ENCODE measurements at regions not wholly inside any gene's neighbourhood (a gene's known extent, or its start where the extent isn't known, plus 50 kb on each side); places are given as distances from the start of the nearest gene placed in this dataset.

DNA sequence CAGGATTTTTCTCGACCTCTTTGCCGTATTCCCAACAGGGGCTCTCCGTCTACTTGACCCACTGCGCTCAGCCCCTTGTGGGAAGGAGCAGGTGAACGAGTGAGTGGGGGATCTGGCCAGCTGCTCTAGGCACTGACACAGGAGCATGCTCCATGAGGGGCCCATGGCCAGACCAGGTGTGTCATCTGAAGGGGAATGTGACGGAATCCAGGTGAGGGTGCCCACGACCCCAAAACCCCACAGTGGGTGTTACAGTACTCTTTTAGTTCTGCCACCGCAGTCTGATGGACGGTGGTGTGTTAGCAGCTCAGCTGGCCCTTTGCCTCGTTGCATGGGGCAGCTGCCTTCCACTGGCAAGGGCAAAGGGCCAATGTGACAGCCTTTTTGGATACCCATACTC, 601.4 kb upstream of the NCAM2 start:
- Histone ChIP-seq H3K36me3 (no peaks in the 10 kb centered on the region), H3K27me3 (no peaks in the 10 kb centered on the region), H3K9me3 (no peaks in the 10 kb centered on the region), H3K27ac (no peak overlapping the region), H3K9ac (no peak overlapping the region), H3K4me1 (no peaks in the 10 kb centered on the region), H3K4me2 (no peak overlapping the region), H3K4me3 (no peak overlapping the region), H4K20me1 (no peaks in the 10 kb centered on the region)
- TF ChIP-seq Cebpa-rat (IDR thresholded peaks at IDR 0.05) = no peak

DNA sequence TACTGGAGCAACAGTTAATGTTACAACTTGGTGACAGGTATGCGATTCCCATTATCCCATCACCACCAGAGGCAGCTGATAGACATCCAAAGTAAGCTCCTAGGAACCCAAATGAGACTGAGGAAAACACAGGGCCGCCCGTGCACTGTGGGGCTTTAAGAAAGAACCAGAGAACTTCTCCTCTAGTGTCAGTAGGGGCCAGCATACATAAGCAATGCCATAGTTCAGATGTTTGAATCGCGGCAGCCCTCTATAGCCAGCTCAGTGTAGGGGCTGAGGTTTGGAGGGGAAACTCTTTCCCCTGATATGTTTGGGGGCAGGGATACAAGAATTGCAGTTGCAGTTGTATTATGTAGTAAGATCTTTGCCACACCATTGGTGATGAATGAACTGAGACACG, 593.3 kb upstream of the NCAM2 start:
- H3K9me3 ChIP-seq = 0 out of 2 replicates have a peak, but pooled peaks cover 6% of the 10 kb centered on the region
- no peaks in the 10 kb centered on the region for H3K4me1 ChIP-seq
- H3K4me2 ChIP-seq = no peak overlapping the region
- H3K9ac ChIP-seq = no peak overlapping the region
- no peaks in the 10 kb centered on the region for H4K20me1 ChIP-seq
- TF ChIP-seq Cebpa-rat (IDR thresholded peaks at IDR 0.05) = no peak
- no peak overlapping the region for H3K27ac ChIP-seq
- H3K27me3 ChIP-seq = no peaks in the 10 kb centered on the region
- no peaks in the 10 kb centered on the region for H3K36me3 ChIP-seq
- H3K4me3 ChIP-seq = no peak overlapping the region

DNA sequence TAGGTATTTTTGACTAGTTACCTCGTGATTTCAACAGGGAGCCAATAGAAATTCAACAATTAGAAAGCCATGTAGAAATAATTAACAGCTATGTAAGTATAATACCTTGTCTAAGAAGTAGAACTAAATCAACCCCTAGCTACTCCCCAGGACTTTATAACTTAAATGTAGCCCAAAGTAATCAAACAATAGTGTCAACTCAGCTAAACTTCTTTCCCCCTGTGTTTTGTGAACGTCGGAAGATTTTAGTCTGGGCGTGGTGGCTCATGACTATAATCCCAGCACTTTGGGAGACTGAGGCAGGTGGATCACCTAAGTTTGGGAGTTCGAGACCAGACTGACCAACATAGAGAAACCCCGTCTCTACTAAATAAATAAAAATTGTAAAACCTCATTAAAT, 579.9 kb upstream of the NCAM2 start:
- no peaks in the 10 kb centered on the region for H3K9me3 ChIP-seq
- H3K4me1 ChIP-seq = no peaks in the 10 kb centered on the region
- no peak overlapping the region for H3K9ac ChIP-seq
- no peak overlapping the region for H3K4me2 ChIP-seq
- no peak overlapping the region for H3K4me3 ChIP-seq
- H3K27me3 ChIP-seq = no peaks in the 10 kb centered on the region
- H4K20me1 ChIP-seq = no peaks in the 10 kb centered on the region
- no peak for TF ChIP-seq Cebpa-rat (IDR thresholded peaks at IDR 0.05)
- H3K36me3 ChIP-seq = no peaks in the 10 kb centered on the region
- no peak overlapping the region for H3K27ac ChIP-seq

DNA sequence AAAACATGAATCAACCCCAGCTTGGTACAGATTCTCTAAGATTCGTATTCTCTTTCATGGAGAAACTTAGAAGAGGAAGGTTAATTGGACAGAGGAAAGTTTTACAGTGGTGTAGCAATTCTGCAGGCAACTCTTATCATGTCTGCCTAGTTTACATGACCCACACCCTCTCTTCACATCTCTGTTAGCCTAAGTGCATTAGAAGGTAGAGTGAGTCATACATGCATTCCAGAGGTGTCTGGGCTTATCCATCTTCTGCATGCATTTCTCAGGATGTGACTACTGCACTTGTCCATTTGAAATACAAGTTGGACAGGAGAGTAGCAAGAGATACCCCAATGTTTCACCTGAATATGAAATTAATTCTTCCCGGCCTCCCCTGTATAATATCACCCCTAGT, 578.4 kb upstream of the NCAM2 start:
- no peaks in the 10 kb centered on the region for H3K27me3 ChIP-seq
- H3K9me3 ChIP-seq = no peaks in the 10 kb centered on the region
- no peak overlapping the region for H3K4me3 ChIP-seq
- no peaks in the 10 kb centered on the region for H3K4me1 ChIP-seq
- no peak overlapping the region for H3K27ac ChIP-seq
- no peak for TF ChIP-seq Cebpa-rat (IDR thresholded peaks at IDR 0.05)
- H3K36me3 ChIP-seq = no peaks in the 10 kb centered on the region
- H3K9ac ChIP-seq = no peak overlapping the region
- no peak overlapping the region for H3K4me2 ChIP-seq
- no peaks in the 10 kb centered on the region for H4K20me1 ChIP-seq

DNA sequence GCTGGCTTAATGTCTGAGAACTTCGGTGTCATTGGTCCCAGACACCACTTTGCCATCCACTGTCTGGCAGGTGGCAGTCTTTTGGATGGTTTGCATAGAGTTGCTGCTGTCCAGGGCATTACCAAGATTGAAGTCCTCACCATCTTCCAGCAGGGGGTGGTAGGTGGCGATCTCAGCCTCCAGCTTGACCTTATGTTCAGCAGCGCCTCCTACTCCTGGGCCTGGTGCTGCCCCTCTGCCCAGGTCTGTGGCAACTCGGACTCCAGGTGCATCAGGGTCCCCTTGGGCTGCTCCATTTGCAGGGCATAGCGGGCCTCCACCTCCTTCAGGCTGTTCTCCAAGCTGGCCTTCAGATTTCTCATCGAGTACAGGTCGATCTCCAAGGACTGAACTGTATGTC, 573.3 kb upstream of the NCAM2 start:
- no peak overlapping the region for H3K9ac ChIP-seq
- no peak overlapping the region for H3K4me3 ChIP-seq
- TF ChIP-seq Cebpa-rat (IDR thresholded peaks at IDR 0.05) = no peak
- H3K9me3 ChIP-seq = no peaks in the 10 kb centered on the region
- no peaks in the 10 kb centered on the region for H3K4me1 ChIP-seq
- H3K27me3 ChIP-seq = no peaks in the 10 kb centered on the region
- H3K36me3 ChIP-seq = no peaks in the 10 kb centered on the region
- no peak overlapping the region for H3K4me2 ChIP-seq
- no peak overlapping the region for H3K27ac ChIP-seq
- no peaks in the 10 kb centered on the region for H4K20me1 ChIP-seq

- no peak overlapping the region for H3K9ac ChIP-seq
- H3K4me2 ChIP-seq = no peak overlapping the region
Measured at GRCh38 chr21:20425856-20426255, 572.4 kb upstream of the NCAM2 start.

GRCh38 chr21:20440338-20440737, 557.9 kb upstream of the NCAM2 start:
- H3K36me3 ChIP-seq = no peaks in the 10 kb centered on the region
- no peaks in the 10 kb centered on the region for H4K20me1 ChIP-seq
- no peak overlapping the region for H3K4me3 ChIP-seq
- no peaks in the 10 kb centered on the region for H3K4me1 ChIP-seq
- no peak overlapping the region for H3K27ac ChIP-seq
- H3K27me3 ChIP-seq = no peaks in the 10 kb centered on the region
- TF ChIP-seq Cebpa-rat (IDR thresholded peaks at IDR 0.05) = no peak
- no peaks in the 10 kb centered on the region for H3K9me3 ChIP-seq
- no peak overlapping the region for H3K9ac ChIP-seq
- no peak overlapping the region for H3K4me2 ChIP-seq

More at GRCh38 chr21:20425856-20426255, 572.4 kb upstream of the NCAM2 start:
- H3K9me3 ChIP-seq = no peaks in the 10 kb centered on the region
- no peaks in the 10 kb centered on the region for H4K20me1 ChIP-seq
- no peak overlapping the region for H3K27ac ChIP-seq
- no peaks in the 10 kb centered on the region for H3K4me1 ChIP-seq
- no peak for TF ChIP-seq Cebpa-rat (IDR thresholded peaks at IDR 0.05)
- H3K27me3 ChIP-seq = no peaks in the 10 kb centered on the region
- no peaks in the 10 kb centered on the region for H3K36me3 ChIP-seq
- no peak overlapping the region for H3K4me3 ChIP-seq

DNA sequence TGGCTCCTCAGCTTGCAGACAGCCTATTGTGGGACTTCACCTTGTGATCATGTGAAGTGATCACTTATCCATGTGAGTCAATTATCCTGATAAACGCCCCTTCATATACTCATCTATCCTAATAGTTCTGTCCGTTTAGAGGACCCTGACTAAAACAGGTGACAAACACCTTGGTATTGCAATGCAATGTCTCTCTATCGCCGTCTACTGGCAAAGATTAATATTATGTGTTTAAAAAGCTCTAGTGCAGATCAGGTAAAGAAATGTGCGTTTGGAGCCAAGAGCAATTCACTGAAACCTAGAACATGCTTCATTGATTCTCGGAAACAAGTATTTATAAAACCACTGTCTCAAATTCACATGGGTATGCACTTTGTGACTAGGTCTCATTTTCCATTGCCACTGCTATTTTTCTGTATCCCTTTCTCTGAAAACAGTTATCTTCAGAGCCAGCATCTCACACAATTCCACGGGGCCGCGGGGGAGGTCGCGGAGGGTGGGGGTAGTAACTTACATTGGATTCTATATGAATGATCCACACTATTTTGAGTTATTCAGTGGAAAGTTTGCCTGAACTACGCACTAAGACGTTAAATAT, 554.6 kb upstream of the NCAM2 start:
- no peak for TF ChIP-seq Cebpa-rat (IDR thresholded peaks at IDR 0.05)
- H3K27ac ChIP-seq = no peak overlapping the region
- H3K9ac ChIP-seq = no peak overlapping the region
- H4K20me1 ChIP-seq = no peaks in the 10 kb centered on the region
- no peak overlapping the region for H3K4me2 ChIP-seq
- no peaks in the 10 kb centered on the region for H3K27me3 ChIP-seq
- no peaks in the 10 kb centered on the region for H3K4me1 ChIP-seq
- no peak overlapping the region for H3K4me3 ChIP-seq
- H3K36me3 ChIP-seq = no peaks in the 10 kb centered on the region
- H3K9me3 ChIP-seq = no peaks in the 10 kb centered on the region

DNA sequence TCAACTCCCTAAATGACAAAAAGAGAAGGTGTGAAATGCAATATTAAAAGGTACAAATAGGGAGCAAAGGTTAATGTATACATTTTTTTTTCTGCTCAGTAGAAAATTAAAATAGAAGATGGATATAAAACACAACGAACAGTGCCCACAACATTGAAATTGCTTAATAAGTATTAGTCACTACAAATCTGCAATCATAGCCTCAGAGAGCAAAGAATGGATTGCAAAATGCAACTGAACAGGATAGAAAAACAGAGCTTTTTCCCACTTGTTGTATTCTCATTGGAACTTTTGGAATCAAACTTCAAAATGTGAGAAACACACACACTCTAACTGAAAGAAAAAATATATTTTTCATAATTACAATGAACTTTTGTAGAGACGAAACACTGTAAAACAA, 552.2 kb upstream of the NCAM2 start:
- Histone ChIP-seq H3K27me3 (no peaks in the 10 kb centered on the region), H3K4me2 (no peak overlapping the region), H3K4me1 (no peaks in the 10 kb centered on the region), H3K27ac (no peak overlapping the region), H4K20me1 (no peaks in the 10 kb centered on the region), H3K36me3 (no peaks in the 10 kb centered on the region), H3K9ac (no peak overlapping the region), H3K4me3 (no peak overlapping the region), H3K9me3 (no peaks in the 10 kb centered on the region)
- TF ChIP-seq Cebpa-rat (IDR thresholded peaks at IDR 0.05) = no peak

DNA sequence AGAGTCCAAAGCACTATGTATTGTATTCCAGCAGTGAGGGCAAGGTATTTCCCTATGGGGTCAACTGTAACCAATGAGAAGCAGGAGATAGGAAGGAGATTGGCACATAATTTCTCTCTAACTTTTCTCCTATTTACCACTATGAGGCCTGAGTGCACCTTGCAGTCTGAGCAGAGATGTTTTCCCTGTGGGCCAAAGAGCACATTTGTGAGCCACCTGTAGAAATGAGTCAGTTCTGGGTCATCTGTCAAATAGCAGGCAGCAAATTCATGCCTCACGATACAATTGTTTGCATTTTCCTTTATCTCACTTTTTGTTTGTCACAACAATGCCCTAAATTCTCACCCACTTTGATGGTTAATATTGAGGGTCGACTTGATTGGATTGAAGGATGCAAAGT, 547.2 kb upstream of the NCAM2 start:
- no peak overlapping the region for H3K4me3 ChIP-seq
- no peak overlapping the region for H3K27ac ChIP-seq
- no peaks in the 10 kb centered on the region for H4K20me1 ChIP-seq
- no peak overlapping the region for H3K4me2 ChIP-seq
- no peak overlapping the region for H3K9ac ChIP-seq
- H3K36me3 ChIP-seq = no peaks in the 10 kb centered on the region
- no peaks in the 10 kb centered on the region for H3K4me1 ChIP-seq
- H3K27me3 ChIP-seq = no peaks in the 10 kb centered on the region
- no peak for TF ChIP-seq Cebpa-rat (IDR thresholded peaks at IDR 0.05)
- H3K9me3 ChIP-seq = no peaks in the 10 kb centered on the region

DNA sequence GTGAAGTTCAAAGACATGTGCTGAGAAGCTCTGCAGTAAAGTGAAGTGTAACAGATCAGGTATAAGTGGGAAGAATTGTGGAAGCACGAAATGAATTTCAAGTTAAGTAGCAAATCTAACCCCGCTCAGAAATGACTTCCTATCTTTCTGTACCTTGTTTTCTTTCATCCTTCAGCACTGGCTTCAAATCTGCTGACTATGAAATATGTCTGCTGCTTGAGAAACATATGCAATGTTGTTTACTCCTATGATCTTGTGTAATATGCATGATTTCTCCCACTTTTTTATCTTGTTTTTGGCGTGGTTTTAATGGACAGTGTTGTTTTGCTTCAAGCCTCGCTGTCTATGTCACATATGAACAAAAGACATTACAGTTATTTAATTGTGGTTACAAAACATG, 545.3 kb upstream of the NCAM2 start:
- Histone ChIP-seq H3K27me3 (no peaks in the 10 kb centered on the region), H3K9ac (no peak overlapping the region), H3K4me2 (no peak overlapping the region), H3K4me3 (no peak overlapping the region), H3K9me3 (no peaks in the 10 kb centered on the region), H3K27ac (no peak overlapping the region), H3K36me3 (no peaks in the 10 kb centered on the region), H3K4me1 (no peaks in the 10 kb centered on the region), H4K20me1 (no peaks in the 10 kb centered on the region)
- TF ChIP-seq Cebpa-rat (IDR thresholded peaks at IDR 0.05) = no peak
